IMR-90 (cell line): ENCODE measurements at regions not wholly inside any gene's neighbourhood (a gene's known extent, or its start where the extent isn't known, plus 50 kb on each side); places are given as distances from the start of the nearest gene placed in this dataset.

ENCODE experiments used
- ATAC-seq: fragments of 200-7000 bp; cut with Tn5 transposase; 2 replicates; pipeline ENCODE4 v1.9.1; 2020; ENCODE audit warnings: low read depth, mild to moderate bottlenecking, moderate library complexity
- BruUV-seq: library from RNA; stranded (reverse); fragments of 400-500 nt; replicated peaks from 2 replicates; lab custom pipeline; 2021; lab: Mats Ljungman, UMichigan
- CTCF ChIA-PET: fragments of 300-600 bp; formaldehyde crosslinking; extraction: SDS; loops from one replicate; lab custom pipeline; 2021; ENCODE audit warnings: antibody characterized with exemption; lab: Yijun Ruan, JAX
- POLR2A ChIA-PET: fragments of 300-600 bp; sonication (Branson Sonifier 250); formaldehyde crosslinking; loops from one replicate; lab custom pipeline; 2022; ENCODE audit warnings: antibody characterized with exemption; ENCODE audit not compliant: unreplicated experiment; lab: Charles Lee
- DNase-seq: peaks from one replicate; pipeline ENCODE4 v3.0.0; 2013
- H2AFZ ChIP-seq: replicated peaks from 2 replicates; pipeline ENCODE3; 2013; ENCODE audit warnings: low read length, mild to moderate bottlenecking; ENCODE audit not compliant: poor library complexity
- H2AK5ac ChIP-seq: 2 replicates; pipeline ENCODE4 v1.6.1; 2013; ENCODE audit warnings: low read depth, low read length, inconsistent platforms
- H2AK9ac ChIP-seq: replicated peaks from 2 replicates; pipeline ENCODE3; 2013; ENCODE audit warnings: mild to moderate bottlenecking, low read depth, low read length, moderate library complexity; ENCODE audit not compliant: poor library complexity
- H2BK120ac ChIP-seq: 2 replicates; pipeline ENCODE4 v1.6.1; 2013; ENCODE audit warnings: low read depth, low read length, inconsistent platforms
- H2BK15ac ChIP-seq: 3 replicates; pipeline ENCODE4 v1.6.1; 2013; ENCODE audit warnings: low read depth, low read length, inconsistent platforms
- H2BK20ac ChIP-seq: 2 replicates; pipeline ENCODE4 v1.6.1; 2013; ENCODE audit warnings: low read depth, mild to moderate bottlenecking, inconsistent platforms, low read length, moderate library complexity
- H2BK5ac ChIP-seq: 2 replicates; pipeline ENCODE4 v1.6.1; 2013; ENCODE audit warnings: mild to moderate bottlenecking, low read depth, low read length, inconsistent platforms; ENCODE audit not compliant: poor library complexity, severe bottlenecking
- H3K14ac ChIP-seq: replicated peaks from 2 replicates; pipeline ENCODE4 v1.6.1; 2013; ENCODE audit warnings: low read depth, low read length, inconsistent platforms
- H3K18ac ChIP-seq: 2 replicates; pipeline ENCODE4 v1.6.1; 2013; ENCODE audit warnings: low read depth, low read length, control low read depth
- H3K23ac ChIP-seq: 2 replicates; pipeline ENCODE4 v1.6.1; 2013; ENCODE audit warnings: low read depth, low read length, inconsistent platforms
- H3K27ac ChIP-seq: 2 replicates; pipeline ENCODE4 v1.5.1; 2013; ENCODE audit warnings: mild to moderate bottlenecking, control low read depth, low read length; ENCODE audit not compliant: insufficient read depth
- H3K27me3 ChIP-seq: 2 replicates; pipeline ENCODE4 v1.6.1; 2013; ENCODE audit warnings: low read length; ENCODE audit not compliant: control insufficient read depth, insufficient read depth
- H3K36me3 ChIP-seq: 2 replicates; pipeline ENCODE4 v1.6.1; 2013; ENCODE audit warnings: low read length, mixed read lengths; ENCODE audit not compliant: control insufficient read depth, insufficient read depth
- H3K4ac ChIP-seq: 2 replicates; pipeline ENCODE4 v1.6.1; 2013; ENCODE audit warnings: low read depth, low read length, inconsistent platforms
- H3K4me1 ChIP-seq: 2 replicates; pipeline ENCODE4 v1.6.1; 2013; ENCODE audit warnings: low read length, mixed read lengths; ENCODE audit not compliant: control insufficient read depth, insufficient read depth
- H3K4me2 ChIP-seq: 2 replicates; pipeline ENCODE4 v1.6.1; 2013; ENCODE audit warnings: low read depth, mild to moderate bottlenecking, control low read depth, low read length, moderate library complexity
- H3K4me3 ChIP-seq: 2 replicates; pipeline ENCODE4 v1.5.1; 2013; ENCODE audit warnings: low read depth, mild to moderate bottlenecking, control low read depth, low read length, moderate library complexity; ENCODE audit not compliant: insufficient read depth
- H3K56ac ChIP-seq: 2 replicates; pipeline ENCODE4 v1.6.1; 2013; ENCODE audit warnings: low read length, inconsistent platforms; ENCODE audit not compliant: insufficient read depth; ENCODE audit errors: extremely low read depth
- H3K79me1 ChIP-seq, 2 experiments: 2 replicates each; pipeline ENCODE4 v1.6.1; 2013; ENCODE audit warnings: low read length in 2 of 2, inconsistent platforms in 1 of 2, low read depth in 1 of 2
- H3K9ac ChIP-seq: 2 replicates; pipeline ENCODE4 v1.6.1; 2013; ENCODE audit warnings: low read depth, low read length, control low read depth
- H3K9me1 ChIP-seq: 2 replicates; pipeline ENCODE4 v1.6.1; 2013; ENCODE audit warnings: low read length, inconsistent platforms; ENCODE audit not compliant: insufficient read depth
- H3K9me3 ChIP-seq: 2 replicates; pipeline ENCODE4 v1.6.1; 2013; ENCODE audit warnings: low read length; ENCODE audit not compliant: control insufficient read depth, insufficient read depth
- H4K20me1 ChIP-seq: 2 replicates; pipeline ENCODE4 v1.6.1; 2013; ENCODE audit warnings: low read length, inconsistent platforms; ENCODE audit not compliant: insufficient read depth
- H4K5ac ChIP-seq: 2 replicates; pipeline ENCODE4 v1.6.1; 2013; ENCODE audit warnings: mild to moderate bottlenecking, low read depth, low read length, control low read depth
- H4K8ac ChIP-seq, 2 experiments: 2 replicates each; pipeline ENCODE4 v1.6.1; 2013; ENCODE audit warnings: low read depth in 2 of 2, low read length in 2 of 2, control low read depth in 1 of 2, inconsistent platforms in 1 of 2
- H4K91ac ChIP-seq: 2 replicates; pipeline ENCODE4 v1.6.1; 2013; ENCODE audit warnings: low read depth, low read length, inconsistent platforms; ENCODE audit not compliant: insufficient read depth
- BHLHE40 ChIP-seq: fragments of 150-350 bp; IDR thresholded peaks from 2 replicates; pipeline ENCODE4 v1.6.1; 2016; ENCODE audit warnings: mild to moderate bottlenecking, low read depth, low read length
- CEBPB ChIP-seq: IDR thresholded peaks from 2 replicates; pipeline ENCODE4 v1.6.1; 2012; ENCODE audit warnings: low read depth, low read length, improper control_type of control experiment
- CHD1 ChIP-seq: IDR thresholded peaks from 2 replicates; pipeline ENCODE4 v1.6.1; 2012; ENCODE audit warnings: low read depth, low read length, improper control_type of control experiment
- ELK1 ChIP-seq: fragments of 150-350 bp; IDR thresholded peaks from 2 replicates; pipeline ENCODE4 v1.6.1; 2016; ENCODE audit warnings: low read depth, mild to moderate bottlenecking, low read length, moderate library complexity, borderline replicate concordance
- FOS ChIP-seq: fragments of 150-350 bp; IDR thresholded peaks from 2 replicates; pipeline ENCODE4 v1.6.1; 2016; ENCODE audit warnings: low read depth, low read length
- MAFK ChIP-seq: IDR thresholded peaks from 2 replicates; pipeline ENCODE4 v1.6.1; 2012; ENCODE audit warnings: low read depth, low read length, improper control_type of control experiment
- MAZ ChIP-seq: IDR thresholded peaks from 2 replicates; pipeline ENCODE4 v1.6.1; 2012; ENCODE audit warnings: low read depth, mild to moderate bottlenecking, low read length, improper control_type of control experiment, moderate library complexity, borderline replicate concordance
- MXI1 ChIP-seq: IDR thresholded peaks from 2 replicates; pipeline ENCODE4 v1.6.1; 2012; ENCODE audit warnings: low read depth, mild to moderate bottlenecking, low read length, moderate library complexity, borderline replicate concordance
- NFE2L2 ChIP-seq: fragments of 150-350 bp; IDR thresholded peaks from 2 replicates; pipeline ENCODE4 v1.6.1; 2016; ENCODE audit warnings: low read depth, mild to moderate bottlenecking, low read length
- POLR2A ChIP-seq: IDR thresholded peaks from 2 replicates; pipeline ENCODE4 v1.6.1; 2012; ENCODE audit warnings: mild to moderate bottlenecking, low read depth, low read length
- RAD21 ChIP-seq: IDR thresholded peaks from 2 replicates; pipeline ENCODE4 v1.6.1; 2012; ENCODE audit warnings: low read length, improper control_type of control experiment
- RCOR1 ChIP-seq: IDR thresholded peaks from 2 replicates; pipeline ENCODE4 v1.6.1; 2012; ENCODE audit warnings: mild to moderate bottlenecking, low read length, improper control_type of control experiment; ENCODE audit not compliant: insufficient replicate concordance
- RFX5 ChIP-seq: IDR thresholded peaks from 2 replicates; pipeline ENCODE4 v1.8.0; 2012; ENCODE audit warnings: low read depth, mild to moderate bottlenecking, low read length, moderate library complexity
- SMC3 ChIP-seq: fragments of 150-350 bp; IDR thresholded peaks from 2 replicates; pipeline ENCODE4 v1.6.1; 2016; ENCODE audit warnings: low read depth, mild to moderate bottlenecking, antibody characterized with exemption, low read length, moderate library complexity
- WGBS, 2 experiments: methylation state at CpG; one replicate each; pipeline versions ENCODE4 v1.1.5 to v1.1.7; 2013; ENCODE audit warnings: missing lambda C conversion rate in 2 of 2; ENCODE audit not compliant: insufficient read length in 1 of 2; ENCODE audit errors: extremely low coverage in 2 of 2; 5-methylcytosine and 5-hydroxymethylcytosine counted together
- dilution Hi-C: fragments of 300-500 bp; cut with HindIII; formaldehyde crosslinking; loops from one replicate; pipeline ENCODE4 v1.14.3; 2018; ENCODE audit warnings: low sequenced_read_pairs; ENCODE audit not compliant: unreplicated experiment
- in situ Hi-C: fragments of 300-500 bp; cut with MboI; formaldehyde crosslinking; loops from 3 replicates; pipeline ENCODE4 v1.14.3; 2019; ENCODE audit warnings: low sequenced_read_pairs, inconsistent platforms, mixed read lengths
- intact Hi-C: fragments of 100-400 bp; cut with micrococcal nuclease; formaldehyde crosslinking; loops from 2 replicates; pipeline ENCODE4 v1.10.0; 2022
- TF ChIP-seq, protein P1 (sequence below): fragments of 150-350 bp; IDR thresholded peaks from 2 replicates; pipeline ENCODE4 v1.6.1; 2017; ENCODE audit warnings: mild to moderate bottlenecking, antibody characterized with exemption, low read length, low read depth

DNA sequence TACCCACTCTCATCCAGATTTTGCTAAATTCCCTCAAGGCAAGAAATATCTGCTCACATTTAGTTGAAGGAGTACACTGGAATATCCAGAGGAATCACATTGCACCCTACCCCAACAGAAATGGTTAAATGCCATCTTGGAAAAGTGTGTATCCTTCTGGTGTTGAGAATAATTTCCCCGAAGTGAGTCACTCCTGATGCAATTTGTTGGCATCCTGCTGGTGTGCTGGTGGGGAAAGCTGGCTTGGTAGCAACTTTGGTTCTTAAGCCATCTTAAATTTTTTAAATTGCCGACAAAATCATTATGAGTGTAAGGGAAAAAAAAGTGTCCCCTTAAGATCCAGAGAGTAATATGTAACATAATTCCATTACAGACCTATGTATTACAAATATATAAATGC lies 337.3 kb upstream of the DACH1 start:
- dilution Hi-C loops (no loop called here), intact Hi-C loops (no loop called here), in situ Hi-C loops (no loop called here)
- H3K4me1 ChIP-seq = no peaks in the 10 kb centered on the region
- no peak for TF ChIP-seq CHD1
- no peak for TF ChIP-seq RCOR1
- no peak for TF ChIP-seq RAD21
- TF ChIP-seq MAZ = no peak
- no peak for TF ChIP-seq POLR2A
- no peak for TF ChIP-seq RFX5
- TF ChIP-seq FOS = no peak
- TF ChIP-seq NFE2L2 = no peak
- no peak for TF ChIP-seq BHLHE40
- TF ChIP-seq CEBPB = no peak
- TF ChIP-seq, protein P1, sequence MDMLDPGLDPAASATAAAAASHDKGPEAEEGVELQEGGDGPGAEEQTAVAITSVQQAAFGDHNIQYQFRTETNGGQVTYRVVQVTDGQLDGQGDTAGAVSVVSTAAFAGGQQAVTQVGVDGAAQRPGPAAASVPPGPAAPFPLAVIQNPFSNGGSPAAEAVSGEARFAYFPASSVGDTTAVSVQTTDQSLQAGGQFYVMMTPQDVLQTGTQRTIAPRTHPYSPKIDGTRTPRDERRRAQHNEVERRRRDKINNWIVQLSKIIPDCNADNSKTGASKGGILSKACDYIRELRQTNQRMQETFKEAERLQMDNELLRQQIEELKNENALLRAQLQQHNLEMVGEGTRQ = no peak
- no peak for TF ChIP-seq MAFK
- no peak for TF ChIP-seq ELK1
- no peak for TF ChIP-seq SMC3
- TF ChIP-seq MXI1 = no peak
- H3K56ac ChIP-seq = no peak overlapping the region
- CTCF ChIA-PET = no interaction called here
- H3K9me1 ChIP-seq = no peaks in the 10 kb centered on the region
- no peak overlapping the region for H2AK5ac ChIP-seq
- no peak overlapping the region for H3K4ac ChIP-seq
- no peaks in the 10 kb centered on the region for H3K27me3 ChIP-seq
- POLR2A ChIA-PET = no interaction called here
- H3K27ac ChIP-seq = no peak overlapping the region
- H3K9ac ChIP-seq = no peak overlapping the region
- no peaks in the 10 kb centered on the region for H3K36me3 ChIP-seq
- H3K23ac ChIP-seq = no peak overlapping the region
- no peak overlapping the region for H2BK5ac ChIP-seq
- H2BK15ac ChIP-seq = no peak overlapping the region
- no peak overlapping the region for H3K4me3 ChIP-seq
- no peak overlapping the region for H4K91ac ChIP-seq
- DNase-seq (no peak), ATAC-seq (no peak)
- no peak overlapping the region for H3K4me2 ChIP-seq
- no peak overlapping the region for H3K18ac ChIP-seq
- H4K20me1 ChIP-seq = no peaks in the 10 kb centered on the region
- no TSS peak for BruUV-seq
- no peak overlapping the region for H2AK9ac ChIP-seq
- no peak overlapping the region for H2BK120ac ChIP-seq
- H4K5ac ChIP-seq = no peak overlapping the region
- H2AFZ ChIP-seq = no peak overlapping the region
- H4K8ac ChIP-seq = no peak overlapping the region
- H2BK20ac ChIP-seq = no peak overlapping the region
- no peaks in the 10 kb centered on the region for H3K79me1 ChIP-seq
- WGBS, 2 experiments = no CpG with 5 or more reads among the region's 2 CpGs
- H3K14ac ChIP-seq = no peak overlapping the region
- 0 out of 2 replicates have a peak, but pooled peaks cover 4% of the 10 kb centered on the region for H3K9me3 ChIP-seq
